ENCODE measurements at regions not wholly inside any gene's neighbourhood (a gene's known extent, or its start where the extent isn't known, plus 50 kb on each side); places are given as distances from the start of the nearest gene placed in this dataset.

DNA sequence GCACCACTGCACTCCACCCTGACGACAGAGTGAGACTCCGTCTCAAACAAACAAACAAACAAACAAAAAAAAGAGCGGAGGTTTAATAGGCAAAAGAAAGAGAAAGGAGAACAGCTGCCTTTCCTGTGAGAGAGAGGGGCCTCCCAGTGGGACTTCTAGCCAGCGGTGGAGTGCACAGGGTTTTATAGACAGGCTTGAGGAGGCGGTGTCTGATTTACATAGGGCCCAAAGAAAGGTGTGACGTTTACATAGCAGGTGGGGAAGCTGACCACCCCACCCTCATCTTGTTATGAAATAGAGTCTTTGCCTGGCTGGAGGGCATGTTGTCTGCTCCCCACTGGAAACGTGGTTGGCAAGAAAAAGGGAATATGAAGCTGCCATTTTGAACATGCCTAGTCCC lies 106.0 kb upstream of the CSNK1A1L start:
- Mint-ChIP-seq H3K4me3 (no peak overlapping the region), H3K27ac (no peak overlapping the region), H3K36me3 (no peaks in the 10 kb centered on the region), H3K27me3 (no peaks in the 10 kb centered on the region), H3K9me3 (ENCODE audit: low read depth) (peaks cover 4% of the 10 kb centered on the region), H3K4me1 (no peaks in the 10 kb centered on the region)
- CTCF ChIA-PET: no interaction called here
- DNase-seq: no peak
- no peak for ATAC-seq

DNA sequence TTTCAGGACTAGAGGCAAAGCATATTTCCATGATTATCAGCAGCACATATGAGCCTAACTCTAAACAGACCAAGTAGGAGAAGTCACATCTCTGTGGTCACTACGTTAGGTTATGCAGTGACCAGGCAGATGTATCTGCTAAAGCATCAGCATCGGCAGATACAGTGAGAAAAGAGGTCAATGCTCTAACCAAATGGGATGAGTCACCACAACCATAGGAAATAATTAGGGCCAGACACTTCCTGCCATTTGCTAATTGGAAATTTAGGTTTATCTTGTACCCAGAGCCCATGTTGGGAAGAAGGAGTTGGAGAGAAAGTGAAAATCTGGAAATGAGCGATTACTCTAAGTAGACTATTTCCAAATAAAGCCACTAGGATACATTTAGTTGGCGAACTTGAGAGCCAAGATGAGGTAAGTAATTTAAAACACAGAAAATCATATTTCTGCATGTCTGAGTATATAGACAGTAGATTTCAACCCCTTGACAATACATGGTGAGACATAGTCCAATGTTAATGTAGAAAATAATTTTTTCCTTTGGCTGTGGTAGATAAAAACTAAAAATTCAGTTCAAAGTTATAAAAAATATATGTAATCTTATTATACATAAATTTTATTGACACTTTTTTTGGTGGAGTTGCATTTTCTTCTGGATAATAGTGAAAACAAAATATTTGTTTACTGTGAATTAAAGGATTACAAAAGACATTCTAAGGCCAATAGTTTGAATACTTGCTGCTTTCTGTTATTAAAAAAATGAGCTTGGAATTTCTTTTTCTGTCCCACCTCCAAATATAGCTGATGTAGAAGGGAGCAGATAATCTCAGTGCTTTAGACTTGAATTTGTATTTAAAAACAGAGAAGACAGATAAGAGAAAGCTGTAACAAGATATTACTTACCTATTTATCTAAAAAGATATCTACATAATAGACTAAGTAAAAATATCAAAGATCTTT lies 104.4 kb upstream of the CSNK1A1L start:
- DNase-seq: no peak
- Mint-ChIP-seq H3K4me3 (no peak overlapping the region), H3K36me3 (no peaks in the 10 kb centered on the region), H3K4me1 (no peaks in the 10 kb centered on the region), H3K27me3 (no peaks in the 10 kb centered on the region), H3K9me3 (ENCODE audit: low read depth) (no peaks in the 10 kb centered on the region), H3K27ac (no peak overlapping the region)
- CTCF ChIA-PET: no interaction called here
- no peak for ATAC-seq

DNA sequence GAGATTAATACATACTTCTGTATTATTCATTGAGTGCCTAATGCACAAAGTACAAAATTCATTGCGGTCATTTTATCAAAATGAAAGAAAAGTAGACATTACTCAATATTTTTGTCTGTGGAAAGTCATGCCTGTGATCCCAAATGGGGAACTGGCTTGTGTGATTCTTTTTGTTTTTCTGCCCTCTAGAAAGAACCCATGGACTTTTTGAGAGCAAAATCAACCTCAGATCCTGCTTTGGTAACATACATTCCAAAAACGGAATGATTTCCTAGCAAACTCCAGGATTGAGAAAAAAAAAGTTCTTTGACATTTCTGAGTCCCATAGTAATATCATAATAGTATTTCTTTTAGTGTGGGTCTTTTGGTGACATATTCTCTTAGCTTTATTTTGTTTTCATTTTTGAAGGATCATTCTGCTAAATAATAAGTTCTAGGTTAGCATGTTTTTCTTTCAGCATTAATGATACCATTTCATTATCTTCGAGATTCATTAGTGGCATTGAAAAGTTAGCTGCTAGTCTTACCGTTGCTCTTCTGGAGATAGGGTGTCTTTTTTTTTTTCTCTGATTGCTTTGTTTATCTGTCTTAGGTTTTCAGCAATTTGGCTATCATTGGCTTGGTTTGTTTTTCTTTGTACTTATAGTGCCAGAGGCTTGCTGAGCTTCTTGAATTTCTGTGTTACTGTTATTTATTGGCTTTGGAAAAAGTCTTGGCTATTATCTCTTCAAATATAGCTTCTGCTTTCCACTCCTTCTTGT lies 102.4 kb upstream of the CSNK1A1L start:
- CTCF ChIA-PET: no interaction called here
- no peaks in the 10 kb centered on the region for H3K4me1 Mint-ChIP-seq
- DNase-seq (no peak), ATAC-seq (no peak)
- H3K36me3 Mint-ChIP-seq: no peaks in the 10 kb centered on the region
- no peaks in the 10 kb centered on the region for H3K9me3 Mint-ChIP-seq (ENCODE audit: low read depth)
- H3K27ac Mint-ChIP-seq: no peak overlapping the region
- no peaks in the 10 kb centered on the region for H3K27me3 Mint-ChIP-seq
- H3K4me3 Mint-ChIP-seq: no peak overlapping the region

- Mint-ChIP-seq H3K27me3 (no peaks in the 10 kb centered on the region), H3K27ac (no peak overlapping the region), H3K4me1 (no peaks in the 10 kb centered on the region), H3K9me3 (ENCODE audit: low read depth) (no peaks in the 10 kb centered on the region), H3K36me3 (no peaks in the 10 kb centered on the region), H3K4me3 (no peak overlapping the region)
- ATAC-seq (no peak), DNase-seq (no peak)
- CTCF ChIA-PET: no interaction called here
Observed at GRCh38 chr13:37202264-37202663, 96.8 kb upstream of the CSNK1A1L start.

DNA sequence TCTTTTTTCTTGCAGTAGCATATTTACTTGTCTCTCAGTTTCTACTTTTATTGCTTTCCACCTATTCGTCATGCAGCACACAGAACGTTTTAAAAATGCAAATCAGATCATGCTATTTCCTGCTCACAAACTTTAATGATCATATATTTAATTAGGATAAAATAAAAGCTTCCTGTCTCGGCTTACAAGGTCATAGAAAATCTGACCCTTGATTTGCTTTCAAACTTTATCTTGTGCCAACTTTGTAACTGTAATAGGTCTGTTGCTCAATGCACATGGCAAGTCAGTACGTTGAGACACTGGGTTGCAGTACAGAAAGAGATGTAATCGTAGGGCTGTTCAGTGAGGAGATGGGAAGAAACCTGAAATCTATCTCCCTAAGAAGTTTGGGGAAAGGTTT lies 95.6 kb upstream of the CSNK1A1L start:
- Mint-ChIP-seq H3K36me3 (no peaks in the 10 kb centered on the region), H3K9me3 (ENCODE audit: low read depth) (no peaks in the 10 kb centered on the region)

GRCh38 chr13:37198629-37199028 lies 93.2 kb upstream of the CSNK1A1L start:
- Mint-ChIP-seq H3K9me3 (ENCODE audit: low read depth) (no peaks in the 10 kb centered on the region), H3K27ac (no peak overlapping the region), H3K27me3 (no peaks in the 10 kb centered on the region), H3K4me1 (no peaks in the 10 kb centered on the region), H3K36me3 (no peaks in the 10 kb centered on the region), H3K4me3 (no peak overlapping the region)
- CTCF ChIA-PET: no interaction called here
- ATAC-seq: no peak
- DNase-seq: no peak

More for the DNA sequence above, 95.6 kb upstream of the CSNK1A1L start:
- Mint-ChIP-seq H3K27ac (no peak overlapping the region), H3K4me3 (no peak overlapping the region), H3K27me3 (no peaks in the 10 kb centered on the region), H3K4me1 (no peaks in the 10 kb centered on the region)
- no peak for ATAC-seq
- CTCF ChIA-PET: no interaction called here
- no peak for DNase-seq

DNA sequence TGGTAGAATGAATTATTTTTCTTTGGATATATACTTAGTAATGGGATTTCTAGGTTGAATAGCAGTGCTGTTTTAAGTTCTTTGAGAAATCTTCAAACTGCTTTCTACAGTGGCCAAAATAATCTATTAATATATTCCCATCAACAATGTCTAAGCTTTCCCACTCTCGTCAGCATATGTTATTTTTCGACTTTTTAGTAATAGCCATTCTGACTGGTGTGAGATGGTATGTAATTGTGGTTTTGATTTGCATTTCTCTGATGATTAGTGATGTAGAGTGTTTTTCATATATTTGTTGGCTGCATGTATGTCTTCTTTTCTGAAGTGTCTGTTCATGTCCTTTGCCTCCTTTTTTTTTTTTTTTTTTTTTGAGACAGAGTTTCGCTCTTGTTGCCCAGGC lies 90.2 kb upstream of the CSNK1A1L start:
- no peak for ATAC-seq
- Mint-ChIP-seq H3K36me3 (no peaks in the 10 kb centered on the region), H3K27me3 (no peaks in the 10 kb centered on the region), H3K4me1 (no peaks in the 10 kb centered on the region), H3K4me3 (no peak overlapping the region), H3K9me3 (ENCODE audit: low read depth) (no peaks in the 10 kb centered on the region), H3K27ac (no peak overlapping the region)
- no peak for DNase-seq
- CTCF ChIA-PET: no interaction called here

GRCh38 chr13:37194428-37194861 lies 89.0 kb upstream of the CSNK1A1L start:
- DNase-seq (no peak), ATAC-seq (no peak)
- Mint-ChIP-seq H3K9me3 (ENCODE audit: low read depth) (peaks cover 3% of the 10 kb centered on the region), H3K4me3 (no peak overlapping the region), H3K4me1 (no peaks in the 10 kb centered on the region), H3K27ac (no peak overlapping the region), H3K27me3 (no peaks in the 10 kb centered on the region), H3K36me3 (no peaks in the 10 kb centered on the region)
- CTCF ChIA-PET: no interaction called here

GRCh38 chr13:37192956-37193355 lies 87.5 kb upstream of the CSNK1A1L start:
- no peak for DNase-seq
- Mint-ChIP-seq H3K36me3 (no peaks in the 10 kb centered on the region), H3K4me1 (no peaks in the 10 kb centered on the region), H3K27me3 (no peaks in the 10 kb centered on the region), H3K27ac (no peak overlapping the region), H3K4me3 (no peak overlapping the region), H3K9me3 (ENCODE audit: low read depth) (peaks cover 5% of the 10 kb centered on the region)
- CTCF ChIA-PET: no interaction called here
- no peak for ATAC-seq

- Mint-ChIP-seq H3K27ac (no peak overlapping the region), H3K36me3 (no peaks in the 10 kb centered on the region), H3K9me3 (ENCODE audit: low read depth) (peaks cover 6% of the 10 kb centered on the region), H3K4me3 (no peak overlapping the region), H3K4me1 (no peaks in the 10 kb centered on the region), H3K27me3 (no peaks in the 10 kb centered on the region)
- CTCF ChIA-PET: no interaction called here
- DNase-seq: no peak
- no peak for ATAC-seq
Observed at GRCh38 chr13:37187621-37188020, 82.2 kb upstream of the CSNK1A1L start.

- Mint-ChIP-seq H3K4me1 (no peaks in the 10 kb centered on the region), H3K27ac (no peak overlapping the region)
- CTCF ChIA-PET: no interaction called here
Observed at GRCh38 chr13:37187105-37187504, 81.6 kb upstream of the CSNK1A1L start.

GRCh38 chr13:37181620-37182019 lies 76.2 kb upstream of the CSNK1A1L start:
- DNase-seq: no peak
- ATAC-seq: no peak
- no peaks in the 10 kb centered on the region for H3K4me1 Mint-ChIP-seq
- H3K4me3 Mint-ChIP-seq: no peak overlapping the region
- H3K9me3 Mint-ChIP-seq (ENCODE audit: low read depth): no peaks in the 10 kb centered on the region
- H3K27ac Mint-ChIP-seq: no peak overlapping the region
- CTCF ChIA-PET: no interaction called here
- no peaks in the 10 kb centered on the region for H3K36me3 Mint-ChIP-seq
- H3K27me3 Mint-ChIP-seq: no peaks in the 10 kb centered on the region

More at GRCh38 chr13:37187105-37187504, 81.6 kb upstream of the CSNK1A1L start:
- no peaks in the 10 kb centered on the region for H3K27me3 Mint-ChIP-seq
- peaks cover 6% of the 10 kb centered on the region for H3K9me3 Mint-ChIP-seq (ENCODE audit: low read depth)
- DNase-seq (no peak), ATAC-seq (no peak)
- H3K36me3 Mint-ChIP-seq: no peaks in the 10 kb centered on the region
- no peak overlapping the region for H3K4me3 Mint-ChIP-seq

- no peak for ATAC-seq
- Mint-ChIP-seq H3K36me3 (no peaks in the 10 kb centered on the region), H3K4me1 (no peaks in the 10 kb centered on the region), H3K27ac (no peak overlapping the region), H3K9me3 (ENCODE audit: low read depth) (no peaks in the 10 kb centered on the region), H3K4me3 (no peak overlapping the region), H3K27me3 (no peaks in the 10 kb centered on the region)
- CTCF ChIA-PET: no interaction called here
- no peak for DNase-seq
Observed at GRCh38 chr13:37179645-37180044, 74.2 kb upstream of the CSNK1A1L start.

DNA sequence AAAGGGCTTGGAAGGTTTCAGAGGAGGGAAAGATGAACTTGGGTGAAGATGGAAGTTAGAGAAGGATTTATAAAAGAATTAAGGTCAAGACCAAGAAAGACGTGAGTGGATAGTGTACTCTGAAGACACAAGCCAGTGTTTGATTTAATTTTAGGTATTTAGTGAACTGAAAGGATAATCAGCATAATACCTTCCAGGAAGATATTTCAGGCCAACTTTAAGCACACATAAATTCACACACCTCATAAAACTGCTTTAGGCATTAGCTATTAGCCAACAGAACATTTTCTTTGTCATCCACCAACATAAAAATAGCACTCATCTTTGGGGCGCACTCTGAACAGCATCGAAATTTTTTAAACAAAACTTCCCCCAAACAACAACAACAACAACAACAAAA lies 71.7 kb upstream of the CSNK1A1L start:
- CTCF ChIA-PET: no interaction called here
- H3K4me1 Mint-ChIP-seq: no peaks in the 10 kb centered on the region
- ATAC-seq (no peak), DNase-seq (no peak)
- H3K27me3 Mint-ChIP-seq: no peaks in the 10 kb centered on the region
- H3K4me3 Mint-ChIP-seq: no peak overlapping the region
- no peaks in the 10 kb centered on the region for H3K9me3 Mint-ChIP-seq (ENCODE audit: low read depth)
- H3K27ac Mint-ChIP-seq: no peak overlapping the region
- no peaks in the 10 kb centered on the region for H3K36me3 Mint-ChIP-seq

Data from activated CD8-positive, alpha-beta memory T cell treated with anti-CD3 and anti-CD28 coated beads, Interleukin-2, amount 10 ng/mL, durations not matched to agents 7 days and 5 days (primary cell).